HCT116 (cell line): ENCODE measurements at regions not wholly inside any gene's neighbourhood (a gene's known extent, or its start where the extent isn't known, plus 50 kb on each side); places are given as distances from the start of the nearest gene placed in this dataset.

Experiments used
- ATAC-seq: fragments of 200-7000 bp; cut with Tn5 transposase; 2 replicates; pipeline ENCODE4 v1.9.1; 2020; ENCODE audit warnings: mild to moderate bottlenecking, moderate library complexity
- BruUV-seq: library from RNA; stranded (reverse); fragments of 400-500 nt; replicated peaks from 2 replicates; lab custom pipeline; 2021; lab: Mats Ljungman, UMichigan
- CTCF ChIA-PET: fragments of 300-600 bp; sonication (Branson Sonifier 250); formaldehyde crosslinking; loops from one replicate; lab custom pipeline; 2021; ENCODE audit warnings: antibody characterized with exemption; lab: Charles Lee
- POLR2A ChIA-PET: fragments of 300-600, 350-600 bp; sonication (Branson Sonifier 250); formaldehyde crosslinking; loops from one replicate; lab custom pipeline; 2021; ENCODE audit warnings: antibody characterized with exemption; lab: Charles Lee
- RAD21 ChIA-PET, 2 experiments: fragments of 300-600 bp; sonication (Branson Sonifier 250); formaldehyde crosslinking; loops; one replicate each; lab custom pipeline; 2023; ENCODE audit warnings: low total read pairs in 2 of 2; ENCODE audit not compliant: uncharacterized antibody in 2 of 2, unreplicated experiment in 2 of 2, low non-redundant PET in 1 of 2; lab: Charles Lee
- DNase-seq: peaks from one replicate; pipeline ENCODE4 v3.0.0-alpha.2; 2010; ENCODE audit warnings: low read depth, low spot score
- H2AFZ ChIP-seq: fragments of 200-600 bp; shearing (Covaris generic), sonication (generic); 2 replicates; pipeline ENCODE4 v1.6.1; 2017; ENCODE audit warnings: low read depth, mixed run types, mixed read lengths, antibody characterized with exemption, low read length; ENCODE audit not compliant: poor library complexity, severe bottlenecking
- H3K27ac ChIP-seq: 2 replicates; pipeline ENCODE4 v1.5.1; 2012; ENCODE audit warnings: low read depth, low read length
- H3K27me3 ChIP-seq: fragments of 200-600 bp; sonication (generic); 2 replicates; pipeline ENCODE4 v1.6.1; 2016; ENCODE audit warnings: mixed run types, low read length, mixed read lengths; ENCODE audit not compliant: insufficient read depth
- H3K36me3 ChIP-seq, 2 experiments: fragments of 200-500 bp in 1 of 2; fragments of 200-600 bp in 1 of 2; sonication (Bioruptor generic) in 1 of 2; sonication (generic) in 1 of 2; 2 replicates each; pipeline versions ENCODE4 v1.5.1 to v1.6.1; 2014 to 2016; ENCODE audit warnings: low read length in 2 of 2, inconsistent platforms in 1 of 2, mixed read lengths in 1 of 2, mixed run types in 1 of 2; ENCODE audit not compliant: insufficient read depth in 2 of 2, control insufficient read depth in 1 of 2
- H3K4me1 ChIP-seq, 2 experiments: fragments of 200-600 bp in 1 of 2; sonication (generic) in 1 of 2; 2 replicates each; pipeline versions ENCODE4 v1.5.1 to v1.6.1; 2012 to 2017; ENCODE audit warnings: low read length in 2 of 2, inconsistent platforms in 1 of 2, mild to moderate bottlenecking in 1 of 2, mixed read lengths in 1 of 2, mixed run types in 1 of 2, moderate library complexity in 1 of 2; ENCODE audit not compliant: insufficient read depth in 2 of 2, control insufficient read depth in 1 of 2
- H3K4me2 ChIP-seq: fragments of 200-600 bp; sonication (generic); 2 replicates; pipeline ENCODE4 v1.6.1; 2017; ENCODE audit warnings: mixed run types, low read length, mixed read lengths
- H3K4me3 ChIP-seq, 2 experiments: fragments of 200-600 bp in 1 of 2; sonication (generic) in 1 of 2; replicated peaks in 1 of 2; 2 replicates each; pipeline ENCODE4 v1.5.1; 2011 to 2016; ENCODE audit warnings: low read length in 2 of 2, control low read depth in 1 of 2, low read depth in 1 of 2, mild to moderate bottlenecking in 1 of 2, mixed read lengths in 1 of 2, mixed run types in 1 of 2
- H3K79me2 ChIP-seq: fragments of 200-600 bp; sonication (generic); 2 replicates; pipeline ENCODE4 v1.6.1; 2017; ENCODE audit warnings: mild to moderate bottlenecking, mixed run types, low read length, moderate library complexity, mixed read lengths; ENCODE audit not compliant: insufficient read depth
- H3K9ac ChIP-seq: fragments of 200-600 bp; sonication (generic); 2 replicates; pipeline ENCODE4 v1.6.1; 2016; ENCODE audit warnings: low read length, mixed read lengths
- H3K9me2 ChIP-seq: fragments of 200-600 bp; sonication (generic), shearing (Covaris generic); 2 replicates; pipeline ENCODE4 v1.6.1; 2017; ENCODE audit warnings: mixed run types, mild to moderate bottlenecking, moderate library complexity; ENCODE audit not compliant: insufficient read depth
- H3K9me3 ChIP-seq, 2 experiments: fragments of 200-500 bp in 1 of 2; fragments of 200-600 bp in 1 of 2; sonication (Bioruptor generic) in 1 of 2; sonication (generic) in 1 of 2; 2 replicates each; pipeline ENCODE4 v1.6.1; 2014 to 2017; ENCODE audit warnings: low read length in 2 of 2, mixed read lengths in 2 of 2, inconsistent platforms in 1 of 2, low read depth in 1 of 2, mild to moderate bottlenecking in 1 of 2, mixed run types in 1 of 2, moderate library complexity in 1 of 2; ENCODE audit not compliant: control insufficient read depth in 1 of 2, insufficient read depth in 1 of 2
- H4K20me1 ChIP-seq: fragments of 200-600 bp; sonication (generic), shearing (Covaris generic); 2 replicates; pipeline ENCODE4 v1.6.1; 2017; ENCODE audit warnings: mixed run types, mild to moderate bottlenecking, moderate library complexity; ENCODE audit not compliant: insufficient read depth
- CEBPB ChIP-seq: IDR thresholded peaks from 2 replicates; pipeline ENCODE4 v1.6.1; 2012; ENCODE audit warnings: low read depth
- EGR1 ChIP-seq: IDR thresholded peaks from 2 replicates; pipeline ENCODE4 v1.6.1; 2012; ENCODE audit warnings: low read depth
- FOSL1 ChIP-seq: IDR thresholded peaks from 2 replicates; pipeline ENCODE4 v1.6.1; 2012; ENCODE audit warnings: low read depth
- POLR2A ChIP-seq: IDR thresholded peaks from 2 replicates; pipeline ENCODE4 v1.7.0; 2011; ENCODE audit warnings: borderline replicate concordance; ENCODE audit not compliant: insufficient read depth, insufficient read length; ENCODE audit errors: extremely low read depth
- POLR2AphosphoS5 ChIP-seq: IDR thresholded peaks from 2 replicates; pipeline ENCODE4 v1.6.1; 2011; ENCODE audit warnings: mild to moderate bottlenecking, low read depth, low read length, moderate library complexity
- YY1 ChIP-seq: IDR thresholded peaks from 2 replicates; pipeline ENCODE4 v1.6.1; 2011; ENCODE audit warnings: low read length, low read depth, moderate library complexity, mild to moderate bottlenecking; ENCODE audit not compliant: insufficient replicate concordance; ENCODE audit errors: extremely low read depth
- ZBTB33 ChIP-seq: IDR thresholded peaks from 2 replicates; pipeline ENCODE4 v1.6.1; 2011; ENCODE audit warnings: mild to moderate bottlenecking, low read length, moderate library complexity; ENCODE audit not compliant: insufficient replicate concordance; ENCODE audit errors: extremely low read depth
- ZFX ChIP-seq: fragments of 450-650 bp; IDR thresholded peaks from 2 replicates; pipeline ENCODE4 v1.6.1; 2017
- intact Hi-C: fragments of 100-400 bp; cut with micrococcal nuclease; formaldehyde crosslinking; loops from 2 replicates; pipeline ENCODE4 v1.10.0; 2022

- ATAC-seq, result no peak
Measured at GRCh38 chr14:28821993-28822392, 55.4 kb downstream of the FOXG1 start.

GRCh38 chr14:28823245-28823644, 56.7 kb downstream of the FOXG1 start:
- TF ChIP-seq POLR2A (no peak), FOSL1 (no peak), EGR1 (no peak), POLR2AphosphoS5 (no peak), ZBTB33 (no peak)
- CTCF ChIA-PET, result no interaction called here
- RAD21 ChIA-PET, result no interaction called here
- Histone ChIP-seq H4K20me1 (no peaks in the 10 kb centered on the region), H3K27ac (no peak overlapping the region), H3K4me2 (no peak overlapping the region), H3K79me2 (no peaks in the 10 kb centered on the region), H3K27me3 (no peaks in the 10 kb centered on the region), H3K9me3 (peaks cover 7 to 13% of the 10 kb centered on the region in 2 experiments; a peak in 3 of 4 replicates), H3K4me3 (no peak overlapping the region), H2AFZ (no peak overlapping the region), H3K4me1 (no peaks in the 10 kb centered on the region), H3K36me3 (no peaks in the 10 kb centered on the region), H3K9me2 (no peaks in the 10 kb centered on the region), H3K9ac (no peak overlapping the region)
- DNase-seq (no peak), ATAC-seq (no peak)
- BruUV-seq, result no TSS peak
- intact Hi-C loops, result no loop called here
- POLR2A ChIA-PET, result no interaction called here

More at GRCh38 chr14:28821993-28822392, 55.4 kb downstream of the FOXG1 start:
- RAD21 ChIA-PET, result no interaction called here
- H3K4me3 ChIP-seq, result no peak overlapping the region
- CTCF ChIA-PET, result no interaction called here
- H2AFZ ChIP-seq, result no peak overlapping the region
- H3K27ac ChIP-seq, result no peak overlapping the region
- H3K27me3 ChIP-seq, result no peaks in the 10 kb centered on the region
- no peaks in the 10 kb centered on the region for H4K20me1 ChIP-seq
- H3K9me2 ChIP-seq, result no peaks in the 10 kb centered on the region
- POLR2A ChIA-PET, result no interaction called here
- no TSS peak for BruUV-seq
- no peak for DNase-seq
- no peaks in the 10 kb centered on the region for H3K4me1 ChIP-seq
- H3K4me2 ChIP-seq, result no peak overlapping the region
- H3K9me3 ChIP-seq, result peaks cover 7 to 20% of the 10 kb centered on the region in 2 experiments; a peak in 3 of 4 replicates
- no peak overlapping the region for H3K9ac ChIP-seq
- H3K79me2 ChIP-seq, result no peaks in the 10 kb centered on the region
- intact Hi-C loops, result no loop called here
- no peak for TF ChIP-seq YY1
- no peak for TF ChIP-seq ZFX
- no peak for TF ChIP-seq POLR2AphosphoS5
- TF ChIP-seq FOSL1, result no peak
- TF ChIP-seq CEBPB, result no peak
- H3K36me3 ChIP-seq, result no peaks in the 10 kb centered on the region
